ENCODE measurements at regions not wholly inside any gene's neighbourhood (a gene's known extent, or its start where the extent isn't known, plus 50 kb on each side); places are given as distances from the start of the nearest gene placed in this dataset.

GRCh38 chr5:89883967-89884366, 525.6 kb downstream of the CETN3 start:
- Histone ChIP-seq H3K4me2 (ENCODE audit: unreplicated experiment) (no peak overlapping the region), H3K9ac (no peak overlapping the region), H4K20me1 (ENCODE audit: insufficient read depth) (no peaks in the 10 kb centered on the region), H3K4me1 (ENCODE audit: insufficient read depth) (no peaks in the 10 kb centered on the region), H3K36me3 (ENCODE audit: low read depth) (no peaks in the 10 kb centered on the region), H3K9me2 (ENCODE audit: insufficient read depth) (no peaks in the 10 kb centered on the region), H3K27ac (no peak overlapping the region), H2AFZ (no peak overlapping the region), H3K9me3 (ENCODE audit: low read depth) (no peaks in the 10 kb centered on the region), H3F3A (ENCODE audit: insufficient read depth) (no peaks in the 10 kb centered on the region), H3K4me3 (no peak overlapping the region), H3K27me3 (replicated peaks; ENCODE audit: insufficient read depth) (no peaks in the 10 kb centered on the region), H3K79me2 (ENCODE audit: insufficient read depth) (no peaks in the 10 kb centered on the region)
- DNase-seq: no peak
- TF ChIP-seq EZH2phosphoT487 (IDR thresholded peaks at IDR 0.05; ENCODE audit: insufficient read depth, low read depth) (no peak), EZH2 (IDR thresholded peaks at IDR 0.05; ENCODE audit: insufficient read depth, poor library complexity, severe bottlenecking) (no peak)
- in situ Hi-C loops (cut with MboI): no loop called here

GRCh38 chr5:89878140-89879132, 531.1 kb downstream of the CETN3 start:
- no peak overlapping the region for H2AFZ ChIP-seq
- peak; percentile 90 for DNase-seq
- no peaks in the 10 kb centered on the region for H3K9me3 ChIP-seq (ENCODE audit: low read depth)
- H3K9ac ChIP-seq: no peak overlapping the region
- H3K27ac ChIP-seq: 0 out of 2 replicates have a peak overlapping the region, but pooled peaks have one; percentile 7
- no peaks in the 10 kb centered on the region for H3K9me2 ChIP-seq (ENCODE audit: insufficient read depth)
- H3K4me3 ChIP-seq: no peak overlapping the region
- H3K36me3 ChIP-seq (ENCODE audit: low read depth): no peaks in the 10 kb centered on the region
- peak overlapping the region; percentile 10 for H3K4me2 ChIP-seq (ENCODE audit: unreplicated experiment)
- peaks cover 10% of the 10 kb centered on the region; the same call in 1 of the 2 replicates for H3K4me1 ChIP-seq (ENCODE audit: insufficient read depth)
- no peaks in the 10 kb centered on the region for H3K79me2 ChIP-seq (ENCODE audit: insufficient read depth)
- H4K20me1 ChIP-seq (ENCODE audit: insufficient read depth): no peaks in the 10 kb centered on the region
- 67 to 68% methylated on average over 9 of the region's 9 CpGs for WGBS, 2 experiments (ENCODE audit: low coverage in 1 of 2, low lambda C conversion rate in 2 of 2, missing lambda C conversion rate in 2 of 2)
- in situ Hi-C loops (cut with MboI): no loop called here
- no peaks in the 10 kb centered on the region for H3F3A ChIP-seq (ENCODE audit: insufficient read depth)
- H3K27me3 ChIP-seq (replicated peaks; ENCODE audit: insufficient read depth): no peaks in the 10 kb centered on the region
- TF ChIP-seq EZH2 (IDR thresholded peaks at IDR 0.05; ENCODE audit: insufficient read depth, poor library complexity, severe bottlenecking): no peak
- no peak for TF ChIP-seq EZH2phosphoT487 (IDR thresholded peaks at IDR 0.05; ENCODE audit: insufficient read depth, low read depth)

DNA sequence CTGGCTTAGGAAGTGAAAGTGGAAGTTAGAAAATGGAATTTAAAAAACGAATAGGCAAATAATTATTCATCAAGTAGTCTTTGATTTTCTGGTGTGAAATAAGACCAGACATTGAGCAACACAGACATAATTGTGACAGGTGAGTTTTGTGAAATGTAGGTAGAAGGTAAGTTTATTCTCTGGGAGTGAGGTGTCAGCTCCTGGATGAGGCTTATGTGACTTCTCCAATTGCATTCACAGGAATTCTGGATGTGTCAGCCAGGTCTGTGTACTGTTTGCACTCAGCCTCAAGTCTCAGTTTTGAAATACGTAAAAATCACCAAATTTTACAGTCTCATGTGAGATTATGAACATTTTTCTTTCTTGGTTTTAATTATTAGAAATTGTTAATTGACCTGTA, 537.6 kb downstream of the CETN3 start:
- Histone ChIP-seq H3F3A (ENCODE audit: insufficient read depth) (no peaks in the 10 kb centered on the region), H3K4me1 (ENCODE audit: insufficient read depth) (no peaks in the 10 kb centered on the region), H3K9me2 (ENCODE audit: insufficient read depth) (no peaks in the 10 kb centered on the region), H3K79me2 (ENCODE audit: insufficient read depth) (no peaks in the 10 kb centered on the region), H3K36me3 (ENCODE audit: low read depth) (no peaks in the 10 kb centered on the region), H3K27ac (no peak overlapping the region), H3K4me3 (no peak overlapping the region), H2AFZ (no peak overlapping the region), H3K4me2 (ENCODE audit: unreplicated experiment) (no peak overlapping the region), H3K27me3 (replicated peaks; ENCODE audit: insufficient read depth) (no peaks in the 10 kb centered on the region), H3K9me3 (ENCODE audit: low read depth) (no peaks in the 10 kb centered on the region), H4K20me1 (ENCODE audit: insufficient read depth) (no peaks in the 10 kb centered on the region), H3K9ac (no peak overlapping the region)
- 45 to 64% methylated on average over 2 of the region's 2 CpGs for WGBS, 2 experiments (ENCODE audit: low coverage in 1 of 2, low lambda C conversion rate in 2 of 2, missing lambda C conversion rate in 2 of 2)
- no peak for DNase-seq
- TF ChIP-seq EZH2phosphoT487 (IDR thresholded peaks at IDR 0.05; ENCODE audit: insufficient read depth, low read depth) (no peak), EZH2 (IDR thresholded peaks at IDR 0.05; ENCODE audit: insufficient read depth, poor library complexity, severe bottlenecking) (no peak)
- in situ Hi-C loops (cut with MboI): no loop called here

DNA sequence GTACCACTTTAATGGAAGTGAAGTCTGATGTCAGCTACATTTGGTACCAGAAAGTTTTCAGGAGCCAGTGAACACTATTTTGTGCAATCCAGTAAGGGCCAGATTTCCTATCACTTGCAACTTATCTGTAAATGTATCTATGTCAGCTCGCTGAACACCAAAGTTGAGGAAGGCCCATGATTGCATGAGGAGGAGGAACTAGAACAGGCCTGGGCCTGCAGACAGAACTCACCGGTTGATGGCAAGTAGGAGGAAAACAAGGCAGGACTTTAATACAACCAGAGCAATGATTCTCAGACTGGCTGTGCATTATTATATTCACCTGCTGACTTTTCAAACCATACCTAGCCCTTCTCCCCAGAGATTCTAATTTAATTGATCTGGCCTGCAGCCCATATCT, 540.2 kb downstream of the CETN3 start:
- no peak overlapping the region for H3K4me2 ChIP-seq (ENCODE audit: unreplicated experiment)
- no peak overlapping the region for H2AFZ ChIP-seq
- no peak for DNase-seq
- no peak overlapping the region for H3K4me3 ChIP-seq
- H3K9ac ChIP-seq: no peak overlapping the region
- no peaks in the 10 kb centered on the region for H3K27me3 ChIP-seq (replicated peaks; ENCODE audit: insufficient read depth)
- no peaks in the 10 kb centered on the region for H3K9me3 ChIP-seq (ENCODE audit: low read depth)
- H3F3A ChIP-seq (ENCODE audit: insufficient read depth): no peaks in the 10 kb centered on the region
- in situ Hi-C loops (cut with MboI): no loop called here
- TF ChIP-seq EZH2 (IDR thresholded peaks at IDR 0.05; ENCODE audit: insufficient read depth, poor library complexity, severe bottlenecking): no peak
- no peak for TF ChIP-seq EZH2phosphoT487 (IDR thresholded peaks at IDR 0.05; ENCODE audit: insufficient read depth, low read depth)
- 78 to 81% methylated on average over 2 of the region's 2 CpGs for WGBS, 2 experiments (ENCODE audit: low coverage in 1 of 2, low lambda C conversion rate in 2 of 2, missing lambda C conversion rate in 2 of 2)
- H4K20me1 ChIP-seq (ENCODE audit: insufficient read depth): no peaks in the 10 kb centered on the region
- H3K36me3 ChIP-seq (ENCODE audit: low read depth): no peaks in the 10 kb centered on the region
- no peak overlapping the region for H3K27ac ChIP-seq
- H3K4me1 ChIP-seq (ENCODE audit: insufficient read depth): no peaks in the 10 kb centered on the region
- no peaks in the 10 kb centered on the region for H3K79me2 ChIP-seq (ENCODE audit: insufficient read depth)
- no peaks in the 10 kb centered on the region for H3K9me2 ChIP-seq (ENCODE audit: insufficient read depth)
